HL-60 (cell line): ENCODE measurements at regions not wholly inside any gene's neighbourhood (a gene's known extent, or its start where the extent isn't known, plus 50 kb on each side); places are given as distances from the start of the nearest gene placed in this dataset.

Experiments
- DNase-seq, 2 experiments: peaks; one replicate each; pipeline ENCODE4 v3.0.0-alpha.2; 2010 to 2020; ENCODE audit warnings: low read depth in 1 of 2, low spot score in 1 of 2
- H3K27ac ChIP-seq: fragments of 250-450 bp; sonication (Bioruptor Pico); replicated peaks from 2 replicates; pipeline ENCODE4 v1.5.1; 2020; ENCODE audit warnings: mild to moderate bottlenecking, moderate library complexity
- H3K27me3 ChIP-seq: fragments of 250-450 bp; sonication (Bioruptor Pico); 2 replicates; pipeline ENCODE4 v1.5.1; 2021; ENCODE audit warnings: mild to moderate bottlenecking, moderate library complexity; ENCODE audit not compliant: insufficient read depth, poor library complexity, severe bottlenecking
- H3K4me3 ChIP-seq: replicated peaks from 2 replicates; pipeline ENCODE4 v1.5.1; 2011; ENCODE audit warnings: mild to moderate bottlenecking, control low read depth, low read length; ENCODE audit not compliant: insufficient read depth
- GABPA ChIP-seq: IDR thresholded peaks from 2 replicates; pipeline ENCODE4 v1.6.1; 2012; ENCODE audit warnings: low read depth
- POLR2AphosphoS5 ChIP-seq: IDR thresholded peaks from 2 replicates; pipeline ENCODE4 v1.6.1; 2012; ENCODE audit warnings: low read depth
- SPI1 ChIP-seq: IDR thresholded peaks from 2 replicates; pipeline ENCODE4 v1.6.1; 2012; ENCODE audit warnings: low read depth, mild to moderate bottlenecking, borderline replicate concordance
- TF ChIP-seq, protein P1 (sequence below): IDR thresholded peaks from 2 replicates; pipeline ENCODE4 v1.6.1; 2012; ENCODE audit warnings: low read depth; ENCODE audit not compliant: insufficient replicate concordance
- TF ChIP-seq, protein P2 (sequence below): IDR thresholded peaks from one replicate; pipeline ENCODE4 v1.5.1; 2011; ENCODE audit warnings: low read length, control low read depth, inconsistent platforms; ENCODE audit not compliant: insufficient read depth

DNA sequence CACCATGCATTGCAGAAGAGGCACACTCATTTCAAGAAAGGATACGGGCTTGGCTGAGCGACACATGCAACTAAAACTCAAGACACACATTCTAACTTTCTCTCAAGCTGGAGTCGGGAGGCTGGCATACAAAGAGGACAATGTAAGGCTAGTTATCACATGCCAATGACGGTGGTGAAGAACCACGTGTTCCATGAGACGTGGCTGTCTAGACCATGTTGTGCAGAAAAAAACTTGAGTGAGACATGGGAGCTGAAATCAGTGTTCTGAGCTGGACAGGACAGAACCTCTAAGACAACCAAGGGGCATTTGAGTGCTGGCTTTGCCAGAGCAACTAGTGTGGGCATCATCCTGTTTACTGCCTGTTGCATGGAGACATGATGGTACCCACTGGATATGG is 193.0 kb upstream of the DPP6 start:
- Histone ChIP-seq H3K27ac (no peak overlapping the region), H3K27me3 (peaks cover 3% of the 10 kb centered on the region), H3K4me3 (no peak overlapping the region)
- TF ChIP-seq GABPA (no peak), POLR2AphosphoS5 (no peak), SPI1 (no peak)
- TF ChIP-seq, protein P1, sequence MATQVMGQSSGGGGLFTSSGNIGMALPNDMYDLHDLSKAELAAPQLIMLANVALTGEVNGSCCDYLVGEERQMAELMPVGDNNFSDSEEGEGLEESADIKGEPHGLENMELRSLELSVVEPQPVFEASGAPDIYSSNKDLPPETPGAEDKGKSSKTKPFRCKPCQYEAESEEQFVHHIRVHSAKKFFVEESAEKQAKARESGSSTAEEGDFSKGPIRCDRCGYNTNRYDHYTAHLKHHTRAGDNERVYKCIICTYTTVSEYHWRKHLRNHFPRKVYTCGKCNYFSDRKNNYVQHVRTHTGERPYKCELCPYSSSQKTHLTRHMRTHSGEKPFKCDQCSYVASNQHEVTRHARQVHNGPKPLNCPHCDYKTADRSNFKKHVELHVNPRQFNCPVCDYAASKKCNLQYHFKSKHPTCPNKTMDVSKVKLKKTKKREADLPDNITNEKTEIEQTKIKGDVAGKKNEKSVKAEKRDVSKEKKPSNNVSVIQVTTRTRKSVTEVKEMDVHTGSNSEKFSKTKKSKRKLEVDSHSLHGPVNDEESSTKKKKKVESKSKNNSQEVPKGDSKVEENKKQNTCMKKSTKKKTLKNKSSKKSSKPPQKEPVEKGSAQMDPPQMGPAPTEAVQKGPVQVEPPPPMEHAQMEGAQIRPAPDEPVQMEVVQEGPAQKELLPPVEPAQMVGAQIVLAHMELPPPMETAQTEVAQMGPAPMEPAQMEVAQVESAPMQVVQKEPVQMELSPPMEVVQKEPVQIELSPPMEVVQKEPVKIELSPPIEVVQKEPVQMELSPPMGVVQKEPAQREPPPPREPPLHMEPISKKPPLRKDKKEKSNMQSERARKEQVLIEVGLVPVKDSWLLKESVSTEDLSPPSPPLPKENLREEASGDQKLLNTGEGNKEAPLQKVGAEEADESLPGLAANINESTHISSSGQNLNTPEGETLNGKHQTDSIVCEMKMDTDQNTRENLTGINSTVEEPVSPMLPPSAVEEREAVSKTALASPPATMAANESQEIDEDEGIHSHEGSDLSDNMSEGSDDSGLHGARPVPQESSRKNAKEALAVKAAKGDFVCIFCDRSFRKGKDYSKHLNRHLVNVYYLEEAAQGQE: no peak
- TF ChIP-seq, protein P2, sequence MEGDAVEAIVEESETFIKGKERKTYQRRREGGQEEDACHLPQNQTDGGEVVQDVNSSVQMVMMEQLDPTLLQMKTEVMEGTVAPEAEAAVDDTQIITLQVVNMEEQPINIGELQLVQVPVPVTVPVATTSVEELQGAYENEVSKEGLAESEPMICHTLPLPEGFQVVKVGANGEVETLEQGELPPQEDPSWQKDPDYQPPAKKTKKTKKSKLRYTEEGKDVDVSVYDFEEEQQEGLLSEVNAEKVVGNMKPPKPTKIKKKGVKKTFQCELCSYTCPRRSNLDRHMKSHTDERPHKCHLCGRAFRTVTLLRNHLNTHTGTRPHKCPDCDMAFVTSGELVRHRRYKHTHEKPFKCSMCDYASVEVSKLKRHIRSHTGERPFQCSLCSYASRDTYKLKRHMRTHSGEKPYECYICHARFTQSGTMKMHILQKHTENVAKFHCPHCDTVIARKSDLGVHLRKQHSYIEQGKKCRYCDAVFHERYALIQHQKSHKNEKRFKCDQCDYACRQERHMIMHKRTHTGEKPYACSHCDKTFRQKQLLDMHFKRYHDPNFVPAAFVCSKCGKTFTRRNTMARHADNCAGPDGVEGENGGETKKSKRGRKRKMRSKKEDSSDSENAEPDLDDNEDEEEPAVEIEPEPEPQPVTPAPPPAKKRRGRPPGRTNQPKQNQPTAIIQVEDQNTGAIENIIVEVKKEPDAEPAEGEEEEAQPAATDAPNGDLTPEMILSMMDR: no peak
- no peak for DNase-seq

DNA sequence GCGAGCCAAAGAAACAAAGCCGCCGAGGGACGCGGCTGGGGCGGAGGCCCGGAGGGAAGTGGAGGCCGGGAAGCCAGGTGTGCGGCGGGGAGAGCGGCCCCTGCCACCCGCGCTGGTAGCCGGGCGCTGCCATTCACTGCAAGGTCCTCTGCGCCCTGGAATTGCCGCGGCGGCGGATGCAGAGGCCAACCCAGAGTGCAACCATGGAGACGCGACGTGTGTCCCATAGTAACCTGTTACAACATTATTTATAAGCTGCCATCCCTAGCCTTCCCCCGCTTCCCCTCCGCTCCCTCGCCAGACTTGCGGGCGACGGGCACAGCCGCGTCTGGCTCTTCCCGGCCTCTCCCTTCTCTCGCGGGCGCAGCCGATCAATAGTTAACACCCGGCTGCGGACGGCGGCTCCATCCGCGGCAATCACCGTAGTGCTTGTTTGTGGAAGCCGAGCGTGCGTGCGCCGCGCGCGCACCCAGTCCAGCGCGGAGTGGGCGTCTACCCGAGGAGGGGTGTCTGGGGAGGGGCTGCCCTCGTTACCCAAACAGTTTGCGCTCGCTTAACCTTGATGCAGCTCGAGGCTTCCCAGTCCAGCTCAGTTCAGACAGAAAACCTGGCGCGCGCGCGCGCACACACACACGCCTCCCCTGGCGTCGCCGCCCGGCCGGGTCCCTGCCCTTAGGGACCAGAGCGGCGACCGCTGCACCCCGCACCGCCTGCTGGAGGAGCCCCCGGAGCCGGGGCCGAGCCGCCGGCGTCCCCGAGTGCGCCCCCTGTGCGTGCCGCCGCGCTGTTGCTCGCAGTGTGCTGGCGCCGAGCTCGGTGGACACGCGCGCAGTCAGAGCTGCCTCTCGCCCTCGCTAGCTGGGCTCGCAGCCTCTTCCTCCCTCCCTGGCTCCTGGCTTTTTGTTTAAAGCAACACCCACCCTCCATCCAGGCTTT is 165.4 kb upstream of the DPP6 start:
- no peak overlapping the region for H3K27ac ChIP-seq
- TF ChIP-seq, protein P1: no peak
- TF ChIP-seq, protein P2: no peak
- TF ChIP-seq GABPA: no peak
- no peak for TF ChIP-seq POLR2AphosphoS5
- no peak for TF ChIP-seq SPI1
- H3K27me3 ChIP-seq: peaks cover 16% of the 10 kb centered on the region
- DNase-seq: no peak
- no peak overlapping the region for H3K4me3 ChIP-seq

DNA sequence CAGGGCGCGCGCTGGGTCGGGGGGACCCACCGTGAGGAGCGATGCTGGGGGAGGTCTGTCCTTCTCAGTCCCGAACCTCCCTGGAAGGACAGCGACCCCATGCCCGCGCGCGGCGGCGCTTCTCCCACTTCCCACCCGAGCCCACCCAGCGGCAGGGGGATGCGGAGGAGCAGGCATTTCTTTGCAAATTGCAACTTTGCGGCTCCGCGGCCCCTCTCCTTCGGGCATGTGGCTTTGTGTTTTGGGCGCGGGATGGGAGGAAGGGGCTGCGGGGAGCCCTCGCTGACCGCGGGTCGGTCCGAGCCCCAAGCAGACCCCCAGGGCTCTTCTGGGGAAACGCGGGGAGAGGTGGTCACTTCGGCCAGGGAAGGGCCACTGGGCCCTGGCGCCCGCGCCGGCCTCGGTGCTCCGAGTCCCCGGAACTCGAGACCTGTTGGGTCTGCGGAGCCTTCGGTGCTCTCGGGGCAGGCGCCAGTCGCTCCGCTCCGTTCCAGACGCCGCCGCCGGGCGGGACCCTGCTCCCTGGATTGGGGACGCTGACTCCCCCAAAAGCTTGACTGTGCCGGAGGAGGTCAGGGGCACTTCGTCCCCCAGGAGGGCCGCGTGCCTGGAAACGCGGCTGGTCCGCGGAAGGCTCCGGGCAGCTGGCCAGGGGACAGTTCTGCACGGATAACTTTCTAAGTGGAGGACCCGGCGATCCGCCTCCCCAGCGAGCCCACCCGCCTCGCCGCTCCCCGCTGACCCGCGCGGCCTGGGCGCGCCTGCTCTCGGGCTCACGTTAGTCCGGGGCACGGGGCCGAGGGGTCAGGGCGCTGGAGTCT is 164.2 kb upstream of the DPP6 start:
- no peak overlapping the region for H3K27ac ChIP-seq
- peaks cover 16% of the 10 kb centered on the region for H3K27me3 ChIP-seq
- no peak overlapping the region for H3K4me3 ChIP-seq
- DNase-seq: no peak
- TF ChIP-seq, protein P1: no peak
- no peak for TF ChIP-seq POLR2AphosphoS5
